Activated CD8-positive, alpha-beta memory T cell treated with anti-CD3 and anti-CD28 coated beads, Interleukin-2, amount 50 U/mL, for 1 hour (primary cell): ENCODE measurements at regions not wholly inside any gene's neighbourhood (a gene's known extent, or its start where the extent isn't known, plus 50 kb on each side); places are given as distances from the start of the nearest gene placed in this dataset.
"Not testable (repeated sequence)": the region's sequence is repeated elsewhere in the genome, so short reads cannot be mapped to it uniquely, and the experiment has no call there.

Experiments used
- DNase-seq: peaks from one replicate; pipeline ENCODE4 v3.0.0-alpha.2; 2020; ENCODE audit errors: extremely low read depth

DNA sequence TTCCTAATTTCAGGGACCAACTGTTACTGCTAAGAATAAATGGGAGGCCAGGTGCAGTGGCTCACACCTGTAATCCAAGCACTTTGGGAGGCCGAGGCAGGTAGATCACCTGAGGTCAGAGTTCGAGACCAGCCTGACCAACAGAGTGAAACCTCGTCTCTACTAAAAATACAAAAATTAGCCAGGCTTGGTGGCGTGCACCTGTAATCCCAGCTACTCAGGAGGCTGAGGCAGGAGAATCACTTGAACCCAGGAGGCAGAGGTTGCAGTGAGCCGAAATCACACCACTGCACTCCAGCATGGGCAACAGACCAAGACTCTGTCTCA lies 95.6 kb upstream of the CHD2 start:
- DNase-seq, result not testable (repeated sequence)

DNA sequence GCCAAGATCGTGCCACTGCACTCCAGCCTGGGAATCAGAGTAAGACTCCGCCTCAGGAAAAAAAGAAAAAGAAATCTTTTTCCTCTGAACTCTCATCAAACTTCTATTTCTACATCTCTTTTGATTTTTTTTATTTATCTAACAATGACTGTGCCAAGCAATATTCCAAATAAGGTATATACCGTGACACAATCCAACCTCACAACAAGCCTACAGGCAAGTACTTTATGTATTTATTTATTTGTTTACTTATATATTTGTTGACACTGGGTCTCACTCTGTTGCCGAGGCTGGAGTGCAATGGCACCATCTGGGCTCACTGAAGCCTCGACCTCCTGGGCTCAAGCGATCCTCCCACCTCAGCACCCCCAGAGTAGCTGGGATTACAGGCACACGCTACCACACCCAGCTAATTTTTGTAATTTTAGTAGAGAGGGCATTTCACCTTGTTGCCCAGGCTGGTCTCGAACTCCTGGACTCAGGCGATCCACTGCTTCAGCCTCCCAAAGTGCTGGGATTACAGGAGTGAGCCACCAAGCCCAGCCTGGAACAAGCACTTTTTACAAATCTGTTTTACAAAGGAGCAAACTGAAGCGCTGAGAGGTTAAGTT lies 94.9 kb upstream of the CHD2 start:
- DNase-seq, result no peak

DNA sequence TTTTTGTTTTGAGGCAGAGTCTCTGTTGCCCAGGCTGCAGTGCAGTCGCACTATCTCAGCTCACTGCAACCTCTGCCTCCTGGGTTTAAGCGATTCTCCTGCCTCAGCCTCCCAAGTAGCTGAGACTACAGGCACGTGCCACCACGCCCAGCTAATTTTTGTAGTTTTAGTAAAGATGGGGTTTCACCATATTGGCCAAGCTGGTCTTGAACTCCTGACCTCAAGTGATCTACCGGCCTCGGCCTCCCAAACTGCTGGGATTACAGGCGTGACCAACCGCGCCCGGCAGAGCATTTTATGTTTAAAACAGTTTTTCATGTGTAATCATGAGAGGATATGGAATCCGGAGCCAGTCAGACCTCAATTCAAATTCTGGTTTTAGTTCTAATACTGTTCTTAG lies 94.0 kb upstream of the CHD2 start:
- not testable (repeated sequence) for DNase-seq

DNA sequence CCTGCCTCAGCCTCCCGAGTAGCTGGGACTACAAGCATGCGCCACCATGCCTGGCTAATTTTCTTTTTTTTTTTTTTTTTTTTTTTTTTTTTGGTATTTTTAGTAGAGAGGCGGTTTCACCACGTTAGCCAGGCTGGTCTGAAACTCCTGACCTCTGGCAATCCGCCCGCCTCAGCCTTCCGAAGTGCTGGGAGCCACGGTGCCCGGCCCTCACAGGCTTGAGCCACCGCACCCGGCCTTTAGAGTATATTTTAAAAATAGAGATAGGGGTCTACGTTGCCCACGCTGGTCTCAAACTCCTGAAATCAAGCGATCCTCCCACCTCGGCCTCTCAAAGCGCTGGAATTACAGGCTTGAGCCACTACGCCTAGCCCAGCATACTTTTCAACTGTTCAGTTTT lies 93.4 kb upstream of the CHD2 start:
- no peak for DNase-seq

DNA sequence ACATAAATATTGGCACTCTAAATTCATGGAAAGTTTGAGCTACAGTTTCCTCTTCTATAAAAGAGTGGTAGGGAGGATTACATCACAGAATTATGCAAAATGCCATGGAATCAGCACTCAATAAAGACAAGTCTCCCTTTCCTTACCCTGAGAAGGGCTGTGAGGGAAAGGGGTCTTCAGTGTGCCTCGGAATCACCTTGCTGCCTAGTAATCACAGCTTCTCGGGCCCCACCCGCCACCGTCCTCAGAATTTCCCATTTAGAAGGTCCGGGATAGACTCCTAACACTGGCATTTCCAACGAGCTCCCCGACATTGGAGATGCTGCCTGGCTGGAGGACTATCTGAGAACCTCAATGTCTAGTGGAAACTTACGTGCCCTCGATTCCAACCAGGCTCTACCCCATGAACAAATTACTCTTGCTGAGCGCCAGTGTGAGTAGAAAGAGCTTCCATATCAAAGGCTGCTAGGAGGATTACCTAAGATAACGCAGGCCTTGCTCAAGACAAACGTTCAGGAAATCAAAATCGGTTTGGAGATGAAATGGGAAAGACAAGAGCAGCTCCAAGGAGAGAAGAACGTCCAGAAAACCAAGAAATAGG lies 92.1 kb upstream of the CHD2 start:
- DNase-seq, result no peak

DNA sequence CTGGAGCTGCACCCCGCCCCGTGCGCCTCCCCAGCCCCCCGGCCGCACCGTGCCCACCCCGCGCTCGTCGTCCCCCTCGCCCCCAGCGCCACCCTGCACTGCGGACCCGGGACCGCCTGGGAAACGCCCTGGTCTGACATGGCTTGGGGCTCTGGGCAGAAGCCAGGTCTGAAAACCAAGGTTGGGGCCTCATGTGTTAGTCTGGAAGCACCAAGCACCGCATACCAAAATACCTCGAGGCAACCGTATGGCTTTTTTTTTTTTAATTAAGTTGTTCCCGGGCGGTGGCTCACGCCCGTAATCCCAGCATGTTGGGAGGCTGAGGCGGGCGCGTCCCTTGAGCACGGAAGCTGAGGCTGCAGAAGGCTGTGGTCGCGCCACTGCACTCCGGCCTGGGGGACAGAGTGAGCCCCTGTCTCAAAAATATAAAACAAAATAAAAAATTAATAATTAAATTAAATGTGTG lies 91.5 kb upstream of the CHD2 start:
- no peak for DNase-seq

DNA sequence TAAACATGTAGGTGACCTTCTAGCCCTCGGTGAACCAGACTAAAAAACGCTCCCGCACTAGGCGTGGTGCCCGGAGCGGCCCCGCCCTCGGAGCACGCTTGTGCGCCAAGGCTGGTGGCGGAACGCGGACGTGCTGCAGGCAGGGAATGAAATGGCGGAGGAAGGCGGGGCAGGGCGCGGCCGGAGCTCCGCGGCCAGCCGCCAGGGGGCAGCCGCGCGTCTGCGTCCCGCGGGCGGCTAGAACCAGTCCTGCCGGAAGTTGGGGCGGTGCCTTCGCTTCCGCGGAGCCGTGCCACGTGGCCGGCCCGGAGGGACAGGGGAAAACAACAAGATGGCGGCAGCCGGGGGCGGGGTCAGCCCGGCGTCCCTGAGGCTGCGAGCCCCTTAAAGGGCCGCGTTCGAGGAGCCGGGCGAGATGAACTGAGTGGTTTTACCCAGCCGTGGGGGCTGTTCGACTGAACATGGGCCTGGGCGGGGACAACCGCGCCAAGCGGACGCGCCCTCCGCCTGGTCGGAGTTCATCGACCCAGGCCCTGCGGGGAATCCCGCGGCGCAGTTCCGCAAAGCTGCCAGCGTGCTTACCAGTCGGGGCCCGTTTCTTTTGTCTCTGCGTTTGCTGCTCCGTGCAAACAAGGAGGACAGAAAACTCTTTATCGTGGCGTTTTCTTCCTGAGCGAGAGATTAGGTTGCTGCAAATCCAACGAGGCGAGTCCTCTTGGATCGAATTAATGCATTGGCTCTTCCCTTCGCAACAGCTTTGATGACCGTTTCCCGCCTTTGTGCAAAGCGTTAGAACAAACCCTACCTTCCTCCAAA lies 90.9 kb upstream of the CHD2 start:
- peak; percentile 92 for DNase-seq

DNA sequence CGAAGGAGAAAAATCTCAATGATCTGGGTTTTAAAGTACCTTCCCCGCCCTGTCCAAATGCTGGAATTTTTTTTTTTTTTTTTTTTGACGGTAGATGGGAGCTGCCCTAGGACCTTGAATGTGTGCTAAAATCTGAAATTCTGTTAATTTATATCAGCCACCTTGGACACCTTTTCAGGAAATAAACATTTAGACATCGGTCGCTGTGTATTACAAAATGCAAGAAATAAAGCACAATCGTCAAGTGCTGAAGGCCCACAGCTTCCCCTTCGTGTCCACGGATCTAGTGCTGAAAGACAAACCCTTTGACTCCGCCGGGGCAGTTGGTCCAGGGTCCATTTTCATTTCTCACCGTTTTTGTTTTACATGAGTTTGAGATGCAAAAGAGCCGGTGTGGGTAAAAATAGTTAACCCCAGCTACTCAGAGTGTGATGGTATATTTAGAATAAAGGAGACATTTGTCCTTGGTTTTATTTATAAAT lies 90.2 kb upstream of the CHD2 start:
- no peak for DNase-seq

DNA sequence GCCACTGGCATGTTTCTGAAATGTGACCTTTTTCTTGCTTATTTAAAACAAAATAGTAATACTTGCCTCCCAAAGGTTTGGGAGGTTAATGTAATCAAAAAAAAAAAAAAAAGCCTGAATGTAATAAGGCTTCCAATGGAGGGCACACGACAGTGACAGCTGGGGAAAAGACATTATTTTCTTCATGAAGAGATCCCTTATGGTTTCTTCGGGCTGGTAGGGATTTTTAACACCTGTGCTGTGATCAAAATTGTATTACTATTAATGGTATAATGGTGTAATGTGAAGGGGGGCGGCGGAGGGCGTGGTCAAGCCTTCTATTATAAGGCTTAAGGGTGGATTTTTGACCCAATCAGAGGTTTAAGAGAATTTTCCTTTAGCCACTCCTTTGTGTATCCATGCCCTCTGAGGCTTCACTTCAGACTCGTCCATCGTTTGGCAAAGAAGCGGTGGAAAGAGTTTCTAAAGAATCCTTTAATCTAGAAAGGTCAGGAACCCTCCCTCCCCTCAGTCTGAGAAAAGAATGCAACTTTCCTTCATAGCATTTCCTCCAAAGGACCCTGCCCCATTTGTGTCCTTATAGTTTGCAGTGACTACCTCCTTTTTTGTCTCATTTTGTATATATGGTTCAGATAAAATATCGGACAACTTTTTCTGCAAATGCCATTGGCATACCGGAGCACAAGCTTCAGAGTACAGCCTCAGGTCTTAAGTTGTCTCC lies 89.5 kb upstream of the CHD2 start:
- no peak for DNase-seq

DNA sequence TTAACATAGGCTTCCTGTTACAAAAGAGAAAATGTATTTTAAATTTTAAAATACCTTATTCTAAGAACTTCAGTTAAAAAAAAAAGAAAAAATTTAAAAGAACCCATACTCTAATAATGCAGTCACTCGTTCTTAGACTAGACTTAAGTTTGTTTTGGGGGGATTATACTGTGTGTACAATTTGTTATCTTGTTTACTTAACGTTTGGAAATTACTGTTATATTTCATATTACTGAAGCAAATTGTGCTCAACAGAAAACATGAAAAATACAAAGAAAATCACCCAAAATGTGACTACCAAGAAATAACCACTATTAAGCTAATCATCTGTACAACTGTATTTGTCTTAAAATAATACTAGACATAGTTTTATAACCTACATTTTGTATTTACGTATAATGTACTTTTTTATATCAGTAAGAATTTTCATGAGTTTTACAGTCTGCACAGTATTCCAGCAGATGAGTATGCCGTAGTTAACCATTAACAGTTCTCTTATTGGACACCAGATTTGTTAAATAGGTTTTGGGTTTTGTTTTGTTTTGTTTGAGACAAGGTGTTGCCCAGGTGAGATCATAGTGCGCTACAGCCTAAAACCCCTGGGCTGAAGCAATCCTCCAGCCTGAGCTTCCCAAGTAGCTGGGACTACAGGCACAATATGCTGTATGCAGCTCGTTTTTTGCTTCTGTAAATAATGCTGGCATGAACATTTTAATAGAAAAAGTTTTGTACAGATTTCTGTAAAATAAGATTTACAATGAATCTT lies 88.8 kb upstream of the CHD2 start:
- DNase-seq, result no peak

DNA sequence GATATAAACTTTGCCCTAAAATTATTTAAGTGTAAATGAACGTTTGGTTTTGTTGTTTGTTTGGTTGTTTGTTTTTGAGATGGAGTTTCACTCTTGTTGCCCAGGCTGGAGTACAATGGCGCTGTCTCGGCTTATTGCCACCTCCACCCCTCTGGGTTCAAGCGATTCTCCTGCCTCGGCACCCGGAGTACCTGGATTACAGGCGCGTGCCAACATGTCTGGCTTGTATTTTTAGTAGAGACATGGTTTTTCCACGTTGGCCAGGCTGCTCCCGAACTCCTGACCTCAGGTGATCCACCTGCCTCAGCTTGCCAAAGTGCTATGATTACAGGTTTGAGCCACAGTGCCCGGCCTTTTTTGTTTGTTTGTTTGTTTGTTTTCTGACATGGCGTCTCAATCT lies 87.9 kb upstream of the CHD2 start:
- DNase-seq, result no peak

DNA sequence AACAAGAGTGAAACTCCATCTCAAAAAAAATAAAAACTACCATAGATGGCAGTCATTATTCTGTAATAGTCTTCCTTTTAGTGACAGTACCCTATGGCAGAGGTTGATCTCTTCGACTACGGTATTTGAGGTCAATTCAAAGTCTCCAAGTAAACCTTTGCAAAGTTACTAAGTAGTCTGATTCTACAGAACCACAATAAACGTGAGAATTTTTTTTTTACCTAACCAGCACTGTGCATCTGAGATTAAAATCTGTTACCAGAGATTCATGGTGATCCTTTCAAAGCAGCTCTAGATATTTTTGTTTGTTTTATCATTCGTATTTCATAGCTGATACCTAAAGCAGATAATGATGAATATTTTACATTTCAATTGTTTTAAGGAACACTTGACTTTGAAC lies 86.6 kb upstream of the CHD2 start:
- DNase-seq, result no peak

DNA sequence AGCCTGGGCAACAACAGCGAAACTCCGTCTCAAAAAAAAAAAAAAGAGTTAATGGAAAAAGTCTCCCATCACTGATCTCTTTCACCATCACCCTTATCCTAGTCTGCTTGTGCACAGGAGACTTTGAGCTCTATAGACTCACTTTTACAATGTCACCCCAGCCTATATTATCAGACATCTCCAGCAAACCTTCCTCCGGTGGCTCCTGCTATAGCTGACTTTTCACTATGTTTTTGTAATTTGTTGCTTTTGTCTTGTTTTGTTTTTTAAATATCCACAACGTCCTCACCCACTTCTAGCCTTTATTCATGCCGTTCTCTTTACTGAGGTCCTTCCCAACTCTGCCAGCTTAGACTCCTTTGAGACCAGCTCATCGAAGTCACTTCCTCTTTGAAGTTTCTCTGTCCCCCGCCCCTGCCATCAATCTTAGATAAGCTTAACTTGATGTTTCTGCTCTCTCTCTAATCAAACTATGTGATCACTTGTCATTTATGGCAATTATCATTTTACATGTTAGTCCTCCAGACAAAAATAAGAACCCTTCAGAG lies 82.7 kb upstream of the CHD2 start:
- no peak for DNase-seq

DNA sequence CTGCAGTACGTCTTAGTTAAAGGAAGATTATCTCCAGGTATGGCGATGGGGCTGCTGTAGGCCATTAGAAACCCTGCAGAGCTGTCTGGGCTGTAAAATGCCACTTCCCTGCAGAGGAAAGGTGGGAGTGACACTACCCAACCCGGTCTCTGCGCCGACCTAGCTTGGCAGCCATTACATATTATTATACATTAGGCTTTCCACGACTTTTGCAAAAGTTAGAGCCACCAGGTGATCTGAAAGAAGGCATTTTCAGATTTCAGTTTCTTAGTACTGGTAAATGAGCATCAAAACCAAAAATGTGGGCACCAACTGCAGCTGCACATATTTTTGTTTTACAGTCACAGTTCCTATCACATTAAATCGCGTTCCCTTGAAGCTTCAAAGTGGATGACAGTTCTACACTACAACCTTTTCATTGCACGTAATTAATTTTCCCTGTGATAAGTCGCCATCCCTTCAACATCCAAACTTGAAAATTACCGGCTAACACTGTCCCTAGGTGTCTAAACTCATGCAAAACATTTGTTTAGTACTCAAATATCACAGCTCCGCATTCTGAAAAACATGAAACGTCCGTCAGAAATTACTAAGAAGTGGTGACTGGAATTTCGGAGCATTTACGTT lies 81.4 kb upstream of the CHD2 start:
- DNase-seq, result no peak

DNA sequence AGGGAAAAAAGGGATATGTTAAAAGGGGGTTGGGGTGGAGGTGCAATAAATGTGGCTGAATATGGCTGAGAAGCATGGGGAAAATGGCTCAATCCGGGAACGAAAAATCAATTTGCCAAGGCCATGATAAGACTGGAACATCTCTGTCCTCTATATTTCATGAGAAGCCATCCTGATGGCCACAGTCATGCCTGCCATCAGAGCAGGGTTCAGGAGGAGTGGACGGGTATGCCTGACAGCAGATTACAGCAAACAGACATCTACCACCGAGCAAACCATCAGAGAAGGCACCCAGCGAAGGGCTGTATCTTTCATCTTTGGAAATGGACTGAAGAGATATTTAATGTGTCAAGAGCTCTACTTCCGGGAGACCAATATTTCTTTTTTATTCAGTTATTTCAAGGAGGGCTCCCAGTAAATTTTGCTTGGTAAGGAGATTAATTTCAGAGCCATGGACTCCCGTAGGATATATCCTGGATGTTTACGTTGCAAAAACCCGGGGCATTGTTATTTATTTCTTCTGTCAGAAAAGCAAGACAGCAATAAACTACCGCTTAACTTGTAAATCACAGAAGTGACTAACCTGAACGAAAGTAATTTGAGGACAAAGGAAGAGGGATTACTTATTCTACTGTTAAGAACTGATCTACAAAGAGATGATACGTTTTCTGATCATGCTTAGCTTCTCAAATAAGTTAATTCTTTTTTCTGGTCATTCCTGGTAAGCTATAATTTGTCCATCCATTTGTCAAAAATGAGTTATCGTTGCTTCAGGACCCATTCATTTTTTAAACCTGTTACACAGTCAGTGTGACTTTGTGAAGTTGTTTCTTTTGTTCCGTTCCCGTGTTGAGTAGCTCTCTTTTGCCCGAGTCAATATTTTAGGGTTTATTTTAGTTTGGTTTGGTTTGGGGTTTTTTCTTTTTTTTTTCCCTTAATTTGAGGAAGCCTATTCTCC lies 80.6 kb upstream of the CHD2 start:
- DNase-seq, result no peak

DNA sequence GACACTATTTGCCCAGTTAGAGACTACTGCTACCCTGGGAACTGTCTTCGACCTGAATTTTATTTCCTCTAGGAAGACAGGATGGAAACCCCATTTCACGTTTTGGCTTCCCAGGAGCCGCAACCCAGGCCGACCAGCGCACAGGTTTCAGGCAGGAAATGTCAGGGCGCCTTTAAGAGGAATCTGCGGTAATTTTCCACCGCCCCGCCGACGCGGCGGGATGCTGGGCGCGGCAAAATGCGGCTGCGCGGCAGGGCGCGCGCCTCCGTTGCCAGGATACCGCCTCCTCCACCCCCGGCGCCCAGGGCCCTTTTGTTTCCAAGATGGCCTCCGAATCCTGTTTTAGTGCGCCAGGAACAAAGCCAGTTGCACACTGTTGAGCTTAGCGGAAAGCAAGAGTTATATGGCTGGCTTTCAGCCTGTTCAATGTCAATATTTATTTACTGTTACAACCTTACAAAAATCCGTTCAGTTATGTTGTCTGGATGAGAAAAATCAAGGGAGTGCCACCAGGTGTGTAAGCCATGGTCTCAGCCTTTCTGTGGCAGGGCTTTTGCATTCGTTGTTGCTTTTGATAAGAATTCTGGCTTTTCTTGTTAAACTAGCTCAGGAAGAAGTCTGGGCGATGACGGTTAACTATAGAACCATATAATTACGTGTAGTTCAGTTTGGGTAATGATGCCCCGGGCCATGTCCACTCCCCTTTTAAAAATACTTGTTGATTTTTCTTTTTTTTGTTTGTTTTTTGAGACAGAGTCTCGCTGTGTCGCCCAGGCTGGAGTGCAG lies 79.7 kb upstream of the CHD2 start:
- DNase-seq, result peak; percentile 63

DNA sequence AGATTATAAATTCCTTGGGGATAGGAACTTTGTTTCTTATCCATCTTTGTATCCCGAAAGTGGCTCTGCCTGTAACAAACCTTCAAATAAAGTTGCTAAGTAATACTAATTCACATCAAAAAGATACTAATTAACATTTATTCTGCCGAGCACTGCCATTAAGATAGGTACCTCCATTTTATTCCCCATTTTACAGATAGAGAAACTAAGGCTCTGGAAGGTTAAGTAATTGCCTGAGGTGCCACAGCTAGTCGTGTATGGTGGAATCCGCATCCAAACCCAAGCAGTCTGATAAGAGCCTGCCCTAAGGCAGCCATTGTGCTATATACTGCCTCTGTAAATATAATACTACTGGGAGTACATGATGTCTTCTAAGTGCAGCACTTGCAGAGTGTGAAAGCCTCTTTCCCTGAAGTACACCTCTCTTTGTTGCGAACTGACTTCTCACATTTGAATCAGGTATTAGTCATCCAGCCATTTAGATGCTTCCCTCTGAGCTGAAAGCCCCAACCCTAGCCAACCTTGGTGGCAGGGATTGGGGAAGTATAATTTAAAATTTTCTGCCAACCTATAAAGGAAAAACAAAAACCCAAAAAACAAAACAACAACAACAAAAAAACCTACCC lies 78.5 kb upstream of the CHD2 start:
- DNase-seq, result no peak
